Activated CD4-positive, alpha-beta memory T cell treated with anti-CD3 and anti-CD28 coated beads, Interleukin-2, amount 10 ng/mL, durations not matched to agents 7 days and 5 days (primary cell): ENCODE measurements at regions not wholly inside any gene's neighbourhood (a gene's known extent, or its start where the extent isn't known, plus 50 kb on each side); places are given as distances from the start of the nearest gene placed in this dataset.

Experiments
- CTCF ChIA-PET: fragments of 350-600 bp; sonication (Branson Sonifier 250); formaldehyde crosslinking; loops from one replicate; lab custom pipeline; 2021; ENCODE audit warnings: antibody characterized with exemption, inconsistent platforms; lab: Charles Lee
- POLR2A ChIA-PET: fragments of 350-600 bp; sonication (Branson Sonifier 250); formaldehyde crosslinking; loops from one replicate; lab custom pipeline; 2021; ENCODE audit warnings: antibody characterized with exemption; lab: Charles Lee
- DNase-seq: peaks from one replicate; pipeline ENCODE4 v3.0.0-alpha.2; 2020
- H3K27ac Mint-ChIP-seq: one replicate; pipeline ENCODE4 v1.8.0; 2021; ENCODE audit warnings: mild to moderate bottlenecking, mixed read lengths
- H3K27me3 Mint-ChIP-seq: one replicate; pipeline ENCODE4 v1.8.0; 2021; ENCODE audit warnings: mixed read lengths
- H3K36me3 Mint-ChIP-seq: one replicate; pipeline ENCODE4 v1.8.0; 2021; ENCODE audit warnings: low read depth, mixed read lengths
- H3K4me1 Mint-ChIP-seq: one replicate; pipeline ENCODE4 v1.8.0; 2021; ENCODE audit warnings: mixed read lengths
- H3K4me3 Mint-ChIP-seq: one replicate; pipeline ENCODE4 v1.8.0; 2021; ENCODE audit warnings: mild to moderate bottlenecking, mixed read lengths
- H3K9me3 Mint-ChIP-seq: one replicate; pipeline ENCODE4 v1.8.0; 2021; ENCODE audit warnings: mixed read lengths

GRCh38 chr4:28313729-28314713, 1453.4 kb downstream of the STIM2 start:
- no peak overlapping the region for H3K27ac Mint-ChIP-seq
- H3K4me1 Mint-ChIP-seq: no peaks in the 10 kb centered on the region
- no peak overlapping the region for H3K4me3 Mint-ChIP-seq
- peaks cover 13% of the 10 kb centered on the region for H3K9me3 Mint-ChIP-seq
- DNase-seq: no peak
- H3K27me3 Mint-ChIP-seq: no peaks in the 10 kb centered on the region
- ChIA-PET CTCF (no interaction called here), POLR2A (no interaction called here)
- no peaks in the 10 kb centered on the region for H3K36me3 Mint-ChIP-seq

- ChIA-PET CTCF (no interaction called here), POLR2A (no interaction called here)
- H3K4me3 Mint-ChIP-seq: no peak overlapping the region
- H3K36me3 Mint-ChIP-seq: no peaks in the 10 kb centered on the region
- H3K4me1 Mint-ChIP-seq: no peaks in the 10 kb centered on the region
- no peak for DNase-seq
- no peak overlapping the region for H3K27ac Mint-ChIP-seq
- H3K9me3 Mint-ChIP-seq: peaks cover 10% of the 10 kb centered on the region
- no peaks in the 10 kb centered on the region for H3K27me3 Mint-ChIP-seq
Measured at GRCh38 chr4:28317221-28317620, 1456.6 kb downstream of the STIM2 start.

- POLR2A ChIA-PET: no interaction called here
- Mint-ChIP-seq H3K9me3 (no peaks in the 10 kb centered on the region), H3K27ac (no peak overlapping the region), H3K4me1 (no peaks in the 10 kb centered on the region), H3K27me3 (no peaks in the 10 kb centered on the region), H3K36me3 (no peaks in the 10 kb centered on the region), H3K4me3 (no peak overlapping the region)
- CTCF ChIA-PET: no interaction called here
- DNase-seq: no peak
Measured at GRCh38 chr4:28334249-28334648, 1473.6 kb downstream of the STIM2 start.

- Mint-ChIP-seq H3K4me1 (no peaks in the 10 kb centered on the region), H3K27me3 (no peaks in the 10 kb centered on the region), H3K4me3 (no peak overlapping the region), H3K27ac (no peak overlapping the region), H3K9me3 (no peaks in the 10 kb centered on the region), H3K36me3 (no peaks in the 10 kb centered on the region)
- DNase-seq: no peak
- CTCF ChIA-PET: no interaction called here
- POLR2A ChIA-PET: no interaction called here
Measured at GRCh38 chr4:28341784-28342183, 1481.1 kb downstream of the STIM2 start.

- Mint-ChIP-seq H3K27me3 (no peaks in the 10 kb centered on the region), H3K9me3 (peaks cover 4% of the 10 kb centered on the region), H3K36me3 (no peaks in the 10 kb centered on the region), H3K4me1 (no peaks in the 10 kb centered on the region), H3K27ac (no peak overlapping the region), H3K4me3 (no peak overlapping the region)
- no peak for DNase-seq
- ChIA-PET CTCF (no interaction called here), POLR2A (no interaction called here)
Measured at GRCh38 chr4:28350485-28350884, 1489.8 kb downstream of the STIM2 start.

GRCh38 chr4:28351102-28351501, 1490.5 kb downstream of the STIM2 start:
- no peak for DNase-seq
- no peak overlapping the region for H3K27ac Mint-ChIP-seq
- H3K4me1 Mint-ChIP-seq: no peaks in the 10 kb centered on the region
- peaks cover 4% of the 10 kb centered on the region for H3K9me3 Mint-ChIP-seq
- POLR2A ChIA-PET: no interaction called here
- H3K27me3 Mint-ChIP-seq: no peaks in the 10 kb centered on the region
- H3K36me3 Mint-ChIP-seq: no peaks in the 10 kb centered on the region
- H3K4me3 Mint-ChIP-seq: no peak overlapping the region
- CTCF ChIA-PET: no interaction called here

- Mint-ChIP-seq H3K4me1 (no peaks in the 10 kb centered on the region), H3K4me3 (no peak overlapping the region), H3K9me3 (peaks cover 4% of the 10 kb centered on the region), H3K27ac (no peak overlapping the region), H3K36me3 (no peaks in the 10 kb centered on the region), H3K27me3 (no peaks in the 10 kb centered on the region)
- ChIA-PET POLR2A (no interaction called here), CTCF (no interaction called here)
- DNase-seq: no peak
Measured at GRCh38 chr4:28351826-28352225, 1491.2 kb downstream of the STIM2 start.

- H3K27me3 Mint-ChIP-seq: no peaks in the 10 kb centered on the region
- ChIA-PET POLR2A (no interaction called here), CTCF (no interaction called here)
- H3K4me1 Mint-ChIP-seq: no peaks in the 10 kb centered on the region
- H3K27ac Mint-ChIP-seq: no peak overlapping the region
- DNase-seq: no peak
- no peaks in the 10 kb centered on the region for H3K36me3 Mint-ChIP-seq
- no peak overlapping the region for H3K4me3 Mint-ChIP-seq
- peaks cover 2% of the 10 kb centered on the region for H3K9me3 Mint-ChIP-seq
Measured at GRCh38 chr4:28354880-28355656, 1494.4 kb downstream of the STIM2 start.

GRCh38 chr4:28357990-28358389, 1497.3 kb downstream of the STIM2 start:
- no peak overlapping the region for H3K4me3 Mint-ChIP-seq
- H3K9me3 Mint-ChIP-seq: no peaks in the 10 kb centered on the region
- H3K4me1 Mint-ChIP-seq: no peaks in the 10 kb centered on the region
- H3K27me3 Mint-ChIP-seq: no peaks in the 10 kb centered on the region
- no peak overlapping the region for H3K27ac Mint-ChIP-seq
- POLR2A ChIA-PET: no interaction called here
- no peak for DNase-seq
- CTCF ChIA-PET: no interaction called here
- no peaks in the 10 kb centered on the region for H3K36me3 Mint-ChIP-seq

GRCh38 chr4:28358606-28359005, 1498.0 kb downstream of the STIM2 start:
- CTCF ChIA-PET: no interaction called here
- Mint-ChIP-seq H3K27ac (no peak overlapping the region), H3K36me3 (no peaks in the 10 kb centered on the region)

GRCh38 chr4:28360681-28361080, 1500.0 kb downstream of the STIM2 start:
- Mint-ChIP-seq H3K9me3 (no peaks in the 10 kb centered on the region), H3K4me3 (no peak overlapping the region), H3K36me3 (no peaks in the 10 kb centered on the region), H3K4me1 (no peaks in the 10 kb centered on the region), H3K27ac (no peak overlapping the region), H3K27me3 (no peaks in the 10 kb centered on the region)
- CTCF ChIA-PET: no interaction called here
- POLR2A ChIA-PET: no interaction called here
- DNase-seq: no peak

More at GRCh38 chr4:28358606-28359005, 1498.0 kb downstream of the STIM2 start:
- no peaks in the 10 kb centered on the region for H3K9me3 Mint-ChIP-seq
- no peak for DNase-seq
- POLR2A ChIA-PET: no interaction called here
- H3K4me3 Mint-ChIP-seq: no peak overlapping the region
- H3K4me1 Mint-ChIP-seq: no peaks in the 10 kb centered on the region
- H3K27me3 Mint-ChIP-seq: no peaks in the 10 kb centered on the region

GRCh38 chr4:28362169-28362568, 1501.5 kb downstream of the STIM2 start:
- ChIA-PET POLR2A (no interaction called here), CTCF (no interaction called here)
- Mint-ChIP-seq H3K4me3 (no peak overlapping the region), H3K9me3 (no peaks in the 10 kb centered on the region), H3K27ac (no peak overlapping the region), H3K4me1 (no peaks in the 10 kb centered on the region), H3K27me3 (no peaks in the 10 kb centered on the region), H3K36me3 (no peaks in the 10 kb centered on the region)
- DNase-seq: no peak

- POLR2A ChIA-PET: no interaction called here
- DNase-seq: no peak
- CTCF ChIA-PET: no interaction called here
- no peak overlapping the region for H3K27ac Mint-ChIP-seq
- H3K36me3 Mint-ChIP-seq: no peaks in the 10 kb centered on the region
- peaks cover 3% of the 10 kb centered on the region for H3K9me3 Mint-ChIP-seq
- no peak overlapping the region for H3K4me3 Mint-ChIP-seq
- H3K4me1 Mint-ChIP-seq: no peaks in the 10 kb centered on the region
- no peaks in the 10 kb centered on the region for H3K27me3 Mint-ChIP-seq
Measured at GRCh38 chr4:28369499-28369898, 1508.9 kb downstream of the STIM2 start.
